IPS-20b (cell line): ENCODE measurements at regions not wholly inside any gene's neighbourhood (a gene's known extent, or its start where the extent isn't known, plus 50 kb on each side); places are given as distances from the start of the nearest gene placed in this dataset.

Experiments
- H3K27ac ChIP-seq: one replicate; pipeline ENCODE4 v1.5.1; 2013; ENCODE audit warnings: low read length
- H3K27me3 ChIP-seq: 2 replicates; pipeline ENCODE4 v1.6.1; 2013; ENCODE audit warnings: mild to moderate bottlenecking, low read length, inconsistent platforms; ENCODE audit not compliant: insufficient read depth
- H3K36me3 ChIP-seq: 2 replicates; pipeline ENCODE4 v1.6.1; 2013; ENCODE audit warnings: low read depth, mild to moderate bottlenecking, inconsistent platforms, low read length, moderate library complexity; ENCODE audit not compliant: insufficient read depth
- H3K4me1 ChIP-seq: 2 replicates; pipeline ENCODE4 v1.6.1; 2013; ENCODE audit warnings: mild to moderate bottlenecking, control low read depth, inconsistent platforms, low read length, moderate library complexity; ENCODE audit not compliant: insufficient read depth
- H3K4me3 ChIP-seq: 2 replicates; pipeline ENCODE4 v1.5.1; 2013; ENCODE audit warnings: mild to moderate bottlenecking, low read length, inconsistent platforms
- H3K9ac ChIP-seq: 2 replicates; pipeline ENCODE4 v1.6.1; 2013; ENCODE audit warnings: low read depth, mild to moderate bottlenecking, inconsistent platforms, low read length, moderate library complexity
- H3K9me3 ChIP-seq: 2 replicates; pipeline ENCODE4 v1.6.1; 2013; ENCODE audit warnings: mild to moderate bottlenecking, low read depth, low read length, inconsistent platforms; ENCODE audit not compliant: insufficient read depth

DNA sequence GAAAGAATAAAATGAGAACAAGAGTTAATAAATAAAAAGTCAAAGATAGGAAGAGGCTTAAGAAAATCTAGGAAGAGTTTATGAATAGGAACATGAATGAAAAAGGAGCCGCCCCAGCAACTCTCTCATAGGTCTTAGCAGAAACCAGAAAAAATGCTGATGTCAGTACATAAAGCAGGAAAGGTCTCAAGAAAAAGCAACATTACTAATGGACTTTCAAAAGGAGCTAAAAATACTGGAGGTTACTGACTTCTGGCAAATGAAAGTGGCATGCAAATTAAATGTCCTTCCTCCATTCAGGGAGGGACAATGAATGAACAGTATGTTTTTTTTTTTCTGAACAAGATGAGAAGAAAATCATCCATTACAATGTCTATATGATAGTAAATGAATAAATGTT is 387.6 kb downstream of the BRINP2 start:
- H3K27ac ChIP-seq: no peak overlapping the region
- H3K9ac ChIP-seq: no peak overlapping the region
- H3K27me3 ChIP-seq: no peaks in the 10 kb centered on the region

DNA sequence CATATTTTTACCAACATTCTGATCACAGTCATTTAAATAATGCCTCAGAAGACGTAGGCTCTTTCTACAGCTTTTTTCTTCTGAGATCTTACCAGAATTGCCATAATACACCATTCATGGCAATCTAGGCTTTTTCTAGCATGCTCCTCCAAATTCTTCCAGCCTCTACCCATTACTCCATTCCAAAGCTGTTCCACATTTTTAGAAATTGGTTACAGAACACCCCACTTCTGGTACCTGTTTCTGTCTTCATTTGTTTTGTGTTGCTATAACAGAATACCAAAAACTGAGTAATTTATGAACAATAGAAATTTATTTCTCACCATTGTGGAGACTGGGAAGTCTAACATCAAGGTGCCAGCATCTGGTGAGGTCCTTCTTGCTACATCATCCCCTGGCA is 385.4 kb downstream of the BRINP2 start:
- Histone ChIP-seq H3K4me3 (no peak overlapping the region), H3K27ac (no peak overlapping the region), H3K4me1 (no peaks in the 10 kb centered on the region), H3K27me3 (no peaks in the 10 kb centered on the region), H3K9ac (no peak overlapping the region), H3K36me3 (no peaks in the 10 kb centered on the region), H3K9me3 (peaks cover 15% of the 10 kb centered on the region; the same call in 1 of the 2 replicates)

More for the DNA sequence above, 387.6 kb downstream of the BRINP2 start:
- H3K4me1 ChIP-seq: no peaks in the 10 kb centered on the region
- H3K9me3 ChIP-seq: peaks cover 15% of the 10 kb centered on the region; the same call in 1 of the 2 replicates
- H3K4me3 ChIP-seq: no peak overlapping the region
- H3K36me3 ChIP-seq: no peaks in the 10 kb centered on the region

DNA sequence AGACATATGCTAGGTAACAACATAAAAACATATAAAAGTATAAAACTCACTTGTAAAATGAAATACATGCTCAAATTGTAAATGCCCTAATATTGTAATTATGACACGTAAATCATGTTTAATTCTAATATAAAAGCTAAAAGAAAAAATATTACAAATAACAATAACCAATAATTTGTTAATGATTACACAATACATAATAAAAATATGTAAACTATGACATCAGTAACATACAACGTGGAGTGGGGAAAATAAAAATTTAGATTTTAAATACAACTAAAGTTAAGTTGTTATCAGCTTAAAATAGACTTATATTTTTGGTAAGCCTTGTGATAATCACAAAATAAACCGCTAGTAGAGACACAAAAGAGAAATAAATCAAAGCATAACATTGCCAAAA is 376.4 kb downstream of the BRINP2 start:
- Histone ChIP-seq H3K9ac (no peak overlapping the region), H3K4me3 (no peak overlapping the region), H3K36me3 (no peaks in the 10 kb centered on the region), H3K9me3 (no peaks in the 10 kb centered on the region), H3K4me1 (no peaks in the 10 kb centered on the region), H3K27ac (no peak overlapping the region), H3K27me3 (no peaks in the 10 kb centered on the region)

DNA sequence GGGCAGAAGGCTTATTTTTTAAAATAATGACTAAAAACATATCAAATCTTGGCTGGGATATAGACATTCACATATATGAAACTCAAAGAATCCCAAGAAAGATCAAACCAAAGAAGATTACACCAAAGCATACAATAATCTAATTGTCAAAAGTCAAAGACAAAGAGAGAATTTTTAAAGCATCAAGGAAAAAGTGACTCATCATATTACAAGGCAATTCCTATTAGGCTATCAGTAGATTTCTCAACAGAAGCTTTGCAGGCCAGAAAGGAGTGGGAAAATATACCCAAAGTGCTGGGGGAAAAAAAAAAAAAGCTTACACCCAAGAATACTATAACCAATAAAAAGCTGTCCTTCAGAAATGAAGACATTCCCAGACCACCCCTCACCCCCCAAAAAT is 375.6 kb downstream of the BRINP2 start:
- Histone ChIP-seq H3K4me1 (no peaks in the 10 kb centered on the region), H3K4me3 (no peak overlapping the region), H3K9me3 (no peaks in the 10 kb centered on the region), H3K36me3 (no peaks in the 10 kb centered on the region), H3K27ac (no peak overlapping the region), H3K9ac (no peak overlapping the region), H3K27me3 (no peaks in the 10 kb centered on the region)

DNA sequence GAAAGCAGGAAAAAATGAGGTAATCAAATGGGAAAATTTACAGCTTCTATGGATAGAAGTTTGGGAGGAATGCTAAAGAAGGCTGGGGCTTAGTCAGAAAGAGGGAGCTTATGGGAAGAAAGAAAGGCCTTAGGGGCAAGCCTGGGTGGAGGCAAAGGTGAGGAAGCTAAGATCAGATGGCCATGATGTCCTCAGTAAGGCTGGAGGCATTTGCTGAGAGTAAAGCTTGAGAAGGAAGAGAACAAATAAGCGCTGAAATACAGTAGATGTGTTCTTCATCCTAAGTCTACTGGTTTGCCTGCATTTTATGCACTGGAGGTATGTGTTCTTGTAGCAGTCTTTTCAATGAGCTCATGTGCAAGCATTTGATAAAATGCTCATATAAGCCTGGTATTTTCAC is 355.4 kb downstream of the BRINP2 start:
- Histone ChIP-seq H3K4me3 (no peak overlapping the region), H3K9ac (no peak overlapping the region), H3K4me1 (peaks cover 5% of the 10 kb centered on the region; the same call in 1 of the 2 replicates), H3K36me3 (no peaks in the 10 kb centered on the region), H3K9me3 (no peaks in the 10 kb centered on the region), H3K27me3 (no peaks in the 10 kb centered on the region), H3K27ac (no peak overlapping the region)

DNA sequence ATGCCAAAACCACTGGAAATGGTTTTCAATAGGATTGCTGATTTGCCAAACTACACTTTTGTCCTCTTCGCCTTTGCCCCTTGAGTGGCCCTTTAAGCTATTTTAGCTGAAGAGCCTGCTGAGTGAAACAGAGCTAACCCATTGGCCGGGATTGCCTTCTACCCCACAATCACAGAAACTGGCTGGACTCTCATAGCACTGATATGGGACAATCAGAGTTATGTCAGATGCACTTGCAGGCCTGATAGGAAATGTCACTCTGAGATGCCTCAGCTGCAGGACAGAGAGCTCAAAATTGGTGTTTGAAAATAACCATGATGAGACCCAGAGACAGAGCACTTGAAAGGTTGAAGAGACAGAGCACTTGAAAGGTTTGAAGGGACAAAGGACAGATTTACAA is 354.4 kb downstream of the BRINP2 start:
- no peaks in the 10 kb centered on the region for H3K9me3 ChIP-seq
- H3K9ac ChIP-seq: no peak overlapping the region
- H3K4me3 ChIP-seq: no peak overlapping the region
- no peaks in the 10 kb centered on the region for H3K36me3 ChIP-seq
- peaks cover 5% of the 10 kb centered on the region; the same call in 1 of the 2 replicates for H3K4me1 ChIP-seq
- no peaks in the 10 kb centered on the region for H3K27me3 ChIP-seq
- H3K27ac ChIP-seq: no peak overlapping the region

DNA sequence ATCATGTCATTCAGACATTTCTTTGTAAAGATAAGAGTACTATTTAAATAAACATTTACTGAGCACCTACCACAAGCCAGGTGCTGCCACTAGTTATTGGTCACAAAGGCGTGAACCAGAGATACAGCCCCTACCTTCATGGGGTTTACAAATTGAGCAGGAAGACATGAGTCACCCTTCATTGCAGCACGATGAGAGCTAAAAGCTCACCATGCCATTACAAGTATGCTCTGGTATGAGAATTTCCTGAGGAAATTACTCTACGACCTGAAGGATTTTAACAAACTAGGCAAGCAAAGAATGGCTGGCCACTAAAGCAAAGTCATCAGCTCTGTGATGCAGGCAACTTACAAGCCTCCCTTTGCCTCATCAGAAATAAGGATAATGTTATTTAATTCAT is 346.8 kb downstream of the BRINP2 start:
- H3K27ac ChIP-seq: no peak overlapping the region
- H3K4me1 ChIP-seq: no peaks in the 10 kb centered on the region
- no peaks in the 10 kb centered on the region for H3K9me3 ChIP-seq
- H3K36me3 ChIP-seq: no peaks in the 10 kb centered on the region
- H3K4me3 ChIP-seq: no peak overlapping the region
- H3K27me3 ChIP-seq: no peaks in the 10 kb centered on the region
- no peak overlapping the region for H3K9ac ChIP-seq

DNA sequence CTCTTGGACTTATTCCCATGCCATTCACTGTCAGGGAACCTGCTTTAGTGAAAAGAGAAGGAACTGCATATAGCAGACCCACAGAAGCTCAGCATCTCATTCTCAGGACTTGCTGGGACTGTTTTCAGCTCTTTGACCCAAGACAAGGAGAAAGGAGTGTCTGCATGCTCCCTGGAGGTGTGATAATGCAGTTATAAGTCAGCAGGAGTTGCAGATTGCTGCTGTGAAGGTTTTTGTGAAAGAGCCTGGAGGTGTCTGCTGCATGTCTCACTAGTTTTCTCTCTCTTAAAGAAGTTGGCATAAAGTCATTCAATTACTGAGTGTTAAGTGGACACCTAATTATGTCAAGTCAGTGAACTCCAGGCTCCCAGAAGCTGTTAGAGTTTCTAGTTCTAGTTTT is 343.4 kb downstream of the BRINP2 start:
- Histone ChIP-seq H3K27ac (no peak overlapping the region), H3K4me1 (no peaks in the 10 kb centered on the region), H3K36me3 (no peaks in the 10 kb centered on the region), H3K4me3 (no peak overlapping the region), H3K27me3 (no peaks in the 10 kb centered on the region), H3K9me3 (no peaks in the 10 kb centered on the region), H3K9ac (no peak overlapping the region)

DNA sequence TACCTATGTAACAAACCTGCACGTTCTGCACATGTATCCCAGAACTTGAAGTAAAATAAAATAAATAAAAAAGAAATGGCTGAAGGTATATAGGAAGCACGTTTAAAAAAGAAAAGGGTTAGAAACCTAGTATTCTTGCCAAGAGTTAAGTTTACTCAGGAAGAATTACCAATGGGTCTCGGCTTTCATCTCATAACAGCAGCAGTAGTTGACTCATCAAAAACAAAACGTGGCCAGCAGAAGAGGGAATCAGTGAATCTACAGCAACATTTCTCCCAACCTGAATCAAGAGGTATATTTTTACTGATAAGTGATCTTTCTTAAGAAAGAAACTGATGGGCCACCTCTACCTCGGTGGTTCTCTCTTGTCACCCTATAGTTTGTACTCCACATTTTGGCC is 340.3 kb downstream of the BRINP2 start:
- Histone ChIP-seq H3K9ac (no peak overlapping the region), H3K27ac (no peak overlapping the region), H3K27me3 (no peaks in the 10 kb centered on the region), H3K9me3 (no peaks in the 10 kb centered on the region; the same call in 1 of the 2 replicates), H3K36me3 (no peaks in the 10 kb centered on the region), H3K4me3 (no peak overlapping the region), H3K4me1 (no peaks in the 10 kb centered on the region)

DNA sequence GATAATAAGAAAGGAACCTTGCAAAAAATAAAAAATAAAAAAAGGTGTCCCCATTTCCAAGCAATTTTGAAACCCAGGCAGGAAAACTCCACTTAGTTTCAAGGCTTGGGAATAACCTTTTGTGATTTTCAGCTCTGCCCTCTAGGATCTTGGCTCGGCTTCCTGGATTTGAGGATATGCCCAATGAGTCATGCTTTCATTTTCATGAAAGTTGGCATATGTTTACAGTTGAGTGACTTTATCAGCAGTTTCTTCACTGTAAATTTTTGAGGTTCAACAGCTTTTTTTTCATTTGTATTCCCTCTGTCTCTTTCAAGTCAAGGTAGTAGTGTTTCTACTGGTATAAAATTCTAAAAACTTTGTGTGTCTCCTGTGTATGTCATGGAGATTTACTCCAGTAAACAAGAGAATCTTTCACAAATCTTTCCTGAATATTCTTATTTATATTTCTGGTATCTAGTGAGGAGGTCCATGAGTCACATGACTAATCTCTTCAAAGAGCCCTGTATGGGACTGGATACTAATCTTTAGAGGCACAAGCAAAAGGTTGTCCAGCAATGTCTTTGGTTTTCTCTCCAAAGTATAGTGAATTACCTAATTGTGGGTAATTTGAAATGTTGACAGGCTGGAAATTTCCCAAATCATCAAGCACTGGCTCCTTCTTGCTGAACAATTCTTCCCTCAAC is 335.3 kb downstream of the BRINP2 start:
- Histone ChIP-seq H3K36me3 (no peaks in the 10 kb centered on the region), H3K27ac (no peak overlapping the region), H3K4me1 (no peaks in the 10 kb centered on the region; the same call in 1 of the 2 replicates), H3K9me3 (no peaks in the 10 kb centered on the region; the same call in 1 of the 2 replicates), H3K4me3 (no peak overlapping the region), H3K9ac (no peak overlapping the region), H3K27me3 (no peaks in the 10 kb centered on the region)

DNA sequence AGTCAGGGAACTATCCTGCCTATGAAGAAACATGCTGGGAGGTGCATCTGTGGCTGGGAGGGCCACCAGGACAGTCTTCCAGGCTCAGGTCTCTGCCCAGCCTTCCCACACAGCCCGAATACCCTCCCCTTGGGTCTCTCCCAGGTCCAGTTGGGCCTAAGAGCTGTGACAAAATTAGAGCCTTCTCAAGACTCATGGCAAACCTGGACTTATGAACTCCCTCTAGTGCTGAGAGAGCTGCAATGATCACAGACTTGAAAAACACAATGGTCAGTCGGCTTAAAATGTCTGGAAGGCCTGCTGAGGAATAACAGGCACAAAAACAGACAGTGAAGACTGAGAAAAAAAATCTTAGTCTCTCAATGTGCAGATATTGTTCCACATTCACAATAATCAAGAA is 325.1 kb downstream of the BRINP2 start:
- Histone ChIP-seq H3K9ac (no peak overlapping the region), H3K27me3 (no peaks in the 10 kb centered on the region), H3K36me3 (no peaks in the 10 kb centered on the region), H3K27ac (no peak overlapping the region), H3K4me3 (no peak overlapping the region), H3K4me1 (no peaks in the 10 kb centered on the region), H3K9me3 (no peaks in the 10 kb centered on the region)

DNA sequence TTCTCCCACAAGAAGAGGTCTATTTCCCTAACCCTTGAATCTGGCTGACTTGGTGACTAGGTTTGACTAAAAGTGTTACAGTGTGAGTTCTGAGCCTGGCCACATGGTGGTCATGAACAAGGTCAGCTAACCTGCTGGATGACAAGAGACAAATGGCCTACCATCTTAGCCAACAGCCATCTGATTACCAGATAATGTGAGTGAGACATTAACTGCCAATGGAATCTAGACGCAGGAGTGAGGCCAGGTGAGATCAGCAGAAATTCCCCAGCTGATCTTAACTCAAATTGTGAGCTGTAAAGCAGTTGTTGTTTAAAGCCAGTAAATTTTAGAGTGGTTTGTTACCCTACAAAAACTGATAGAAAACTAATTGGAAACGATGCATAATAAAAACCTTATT is 320.0 kb downstream of the BRINP2 start:
- Histone ChIP-seq H3K4me3 (no peak overlapping the region), H3K4me1 (no peaks in the 10 kb centered on the region), H3K27ac (no peak overlapping the region), H3K27me3 (no peaks in the 10 kb centered on the region), H3K9ac (no peak overlapping the region), H3K9me3 (no peaks in the 10 kb centered on the region), H3K36me3 (no peaks in the 10 kb centered on the region)
